SU-DHL-6 (cell line): ENCODE measurements at regions not wholly inside any gene's neighbourhood (a gene's known extent, or its start where the extent isn't known, plus 50 kb on each side); places are given as distances from the start of the nearest gene placed in this dataset.

Experiments
- H2AFZ ChIP-seq: fragments of 200-600 bp; sonication (generic); 2 replicates; pipeline ENCODE4 v1.6.1; 2014; ENCODE audit warnings: low read depth, mild to moderate bottlenecking, moderate library complexity, mixed read lengths, antibody characterized with exemption, low read length; ENCODE audit not compliant: severe bottlenecking
- H3F3A ChIP-seq: fragments of 200-600 bp; shearing (Covaris generic); 2 replicates; pipeline ENCODE4 v1.6.0; 2016; ENCODE audit warnings: antibody characterized with exemption, mild to moderate bottlenecking; ENCODE audit not compliant: insufficient read depth
- H3K27ac ChIP-seq: fragments of 200-600 bp; sonication (generic); 2 replicates; pipeline ENCODE4 v1.5.1; 2016; ENCODE audit warnings: low read depth, mild to moderate bottlenecking, low read length, moderate library complexity, mixed read lengths
- H3K27me3 ChIP-seq: fragments of 200-600 bp; sonication (generic), shearing (Covaris generic); 2 replicates; pipeline ENCODE4 v1.6.0; 2014; ENCODE audit warnings: mild to moderate bottlenecking, low read length
- H3K36me3 ChIP-seq: fragments of 200-600 bp; sonication (generic); 2 replicates; pipeline ENCODE4 v1.6.1; 2014; ENCODE audit warnings: mild to moderate bottlenecking, low read length, mixed read lengths
- H3K4me2 ChIP-seq: fragments of 300-600, 200-600 bp; shearing (Covaris generic), sonication (generic); 2 replicates; pipeline ENCODE4 v1.6.0; 2014; ENCODE audit warnings: low read length, low read depth, mild to moderate bottlenecking; ENCODE audit not compliant: poor library complexity, severe bottlenecking
- H3K4me3 ChIP-seq: fragments of 200-600 bp; sonication (generic); 2 replicates; pipeline ENCODE4 v1.5.1; 2014; ENCODE audit warnings: antibody characterized with exemption, low read length, mild to moderate bottlenecking, mixed read lengths; ENCODE audit not compliant: insufficient read depth, poor library complexity, severe bottlenecking
- H3K79me2 ChIP-seq: fragments of 200-600 bp; sonication (generic); 2 replicates; pipeline ENCODE4 v1.6.1; 2014; ENCODE audit warnings: mild to moderate bottlenecking, low read length, moderate library complexity; ENCODE audit not compliant: insufficient read depth
- H3K9ac ChIP-seq: fragments of 200-600 bp; sonication (generic); 2 replicates; pipeline ENCODE4 v1.7.0; 2014; ENCODE audit warnings: mild to moderate bottlenecking, low read length
- H3K9me2 ChIP-seq: fragments of 200-600 bp; sonication (generic); replicated peaks from 2 replicates; pipeline ENCODE4 v1.6.1; 2014; ENCODE audit warnings: low read length; ENCODE audit not compliant: insufficient read depth
- H3K9me3 ChIP-seq: fragments of 200-600 bp; sonication (generic); 2 replicates; pipeline ENCODE4 v1.6.1; 2014; ENCODE audit warnings: low read length, mixed read lengths; ENCODE audit not compliant: insufficient read depth
- H4K20me1 ChIP-seq: fragments of 200-600 bp; sonication (generic); 2 replicates; pipeline ENCODE4 v1.6.1; 2014; ENCODE audit warnings: low read depth, mild to moderate bottlenecking, antibody characterized with exemption, low read length, moderate library complexity, mixed read lengths
- EZH2phosphoT487 ChIP-seq: fragments of 200-600 bp; sonication (generic), shearing (Covaris generic); conservative IDR thresholded peaks from 2 replicates; pipeline ENCODE4 v1.6.1; 2018; ENCODE audit warnings: mild to moderate bottlenecking, antibody characterized with exemption, low read length, moderate library complexity, mixed read lengths
- TF ChIP-seq, protein P1 (sequence below): fragments of 200-600 bp; sonication (generic); IDR thresholded peaks from one replicate; pipeline ENCODE4 v1.5.1; 2017; ENCODE audit warnings: antibody characterized with exemption, mild to moderate bottlenecking, low read length, moderate library complexity; ENCODE audit not compliant: insufficient read depth, poor library complexity, severe bottlenecking

DNA sequence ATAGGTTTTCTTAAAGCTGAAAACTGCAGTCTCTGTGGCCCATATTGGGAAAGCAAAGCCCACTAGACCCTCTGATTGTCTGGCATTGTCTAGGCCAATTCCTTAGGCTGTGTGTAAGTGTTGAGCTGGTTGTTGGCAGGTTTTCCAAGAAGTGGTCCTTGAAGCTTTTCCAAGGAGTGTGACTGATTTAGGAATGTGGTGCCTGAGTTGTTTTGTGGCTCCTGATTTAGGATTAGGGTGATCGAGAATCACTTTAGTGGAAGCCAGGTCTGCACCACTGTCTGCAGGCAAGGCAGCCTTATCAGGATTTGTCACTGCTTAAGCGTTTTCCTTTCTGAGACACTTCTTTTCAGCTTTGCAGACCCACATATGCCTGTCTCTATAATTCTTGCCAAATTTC is 339.0 kb upstream of the DDX53 start:
- H3K9ac ChIP-seq = no peak overlapping the region
- H3F3A ChIP-seq = no peaks in the 10 kb centered on the region
- H3K9me2 ChIP-seq = no peaks in the 10 kb centered on the region

DNA sequence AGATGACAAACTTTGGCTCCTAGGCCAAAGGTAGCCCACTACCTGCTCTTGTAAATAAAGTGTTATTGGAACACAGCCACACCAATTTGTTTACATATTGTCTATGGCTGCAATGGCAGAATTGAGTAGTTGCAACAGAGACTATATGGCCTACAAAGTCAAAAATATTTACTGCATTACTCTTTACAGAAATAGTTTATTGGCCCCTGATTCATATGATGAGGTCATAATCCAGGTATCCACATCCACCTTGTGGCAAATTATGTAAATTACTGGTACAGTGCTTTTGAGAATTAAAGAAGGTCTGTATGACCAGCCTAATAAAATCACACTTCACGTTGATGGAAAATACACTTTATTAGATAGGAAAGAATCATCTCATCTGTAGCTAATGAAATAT is 337.0 kb upstream of the DDX53 start:
- no peaks in the 10 kb centered on the region for H3K9me3 ChIP-seq
- H3K9me2 ChIP-seq = no peaks in the 10 kb centered on the region
- H3K27ac ChIP-seq = no peak overlapping the region
- no peak for TF ChIP-seq EZH2phosphoT487
- TF ChIP-seq, protein P1, sequence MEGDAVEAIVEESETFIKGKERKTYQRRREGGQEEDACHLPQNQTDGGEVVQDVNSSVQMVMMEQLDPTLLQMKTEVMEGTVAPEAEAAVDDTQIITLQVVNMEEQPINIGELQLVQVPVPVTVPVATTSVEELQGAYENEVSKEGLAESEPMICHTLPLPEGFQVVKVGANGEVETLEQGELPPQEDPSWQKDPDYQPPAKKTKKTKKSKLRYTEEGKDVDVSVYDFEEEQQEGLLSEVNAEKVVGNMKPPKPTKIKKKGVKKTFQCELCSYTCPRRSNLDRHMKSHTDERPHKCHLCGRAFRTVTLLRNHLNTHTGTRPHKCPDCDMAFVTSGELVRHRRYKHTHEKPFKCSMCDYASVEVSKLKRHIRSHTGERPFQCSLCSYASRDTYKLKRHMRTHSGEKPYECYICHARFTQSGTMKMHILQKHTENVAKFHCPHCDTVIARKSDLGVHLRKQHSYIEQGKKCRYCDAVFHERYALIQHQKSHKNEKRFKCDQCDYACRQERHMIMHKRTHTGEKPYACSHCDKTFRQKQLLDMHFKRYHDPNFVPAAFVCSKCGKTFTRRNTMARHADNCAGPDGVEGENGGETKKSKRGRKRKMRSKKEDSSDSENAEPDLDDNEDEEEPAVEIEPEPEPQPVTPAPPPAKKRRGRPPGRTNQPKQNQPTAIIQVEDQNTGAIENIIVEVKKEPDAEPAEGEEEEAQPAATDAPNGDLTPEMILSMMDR = no peak
- H3K4me2 ChIP-seq = no peak overlapping the region
- no peak overlapping the region for H2AFZ ChIP-seq
- no peaks in the 10 kb centered on the region for H3K36me3 ChIP-seq
- no peak overlapping the region for H3K4me3 ChIP-seq
- no peaks in the 10 kb centered on the region for H4K20me1 ChIP-seq
- no peaks in the 10 kb centered on the region for H3K27me3 ChIP-seq
- H3K79me2 ChIP-seq = no peaks in the 10 kb centered on the region
- no peaks in the 10 kb centered on the region for H3F3A ChIP-seq
- no peak overlapping the region for H3K9ac ChIP-seq

More for the DNA sequence above, 339.0 kb upstream of the DDX53 start:
- Histone ChIP-seq H3K9me3 (no peaks in the 10 kb centered on the region), H4K20me1 (no peaks in the 10 kb centered on the region), H3K79me2 (no peaks in the 10 kb centered on the region), H3K36me3 (no peaks in the 10 kb centered on the region), H3K4me2 (no peak overlapping the region), H3K27ac (no peak overlapping the region), H2AFZ (no peak overlapping the region), H3K27me3 (no peaks in the 10 kb centered on the region), H3K4me3 (no peak overlapping the region)
- TF ChIP-seq EZH2phosphoT487 = no peak
- TF ChIP-seq, protein P1 = no peak

DNA sequence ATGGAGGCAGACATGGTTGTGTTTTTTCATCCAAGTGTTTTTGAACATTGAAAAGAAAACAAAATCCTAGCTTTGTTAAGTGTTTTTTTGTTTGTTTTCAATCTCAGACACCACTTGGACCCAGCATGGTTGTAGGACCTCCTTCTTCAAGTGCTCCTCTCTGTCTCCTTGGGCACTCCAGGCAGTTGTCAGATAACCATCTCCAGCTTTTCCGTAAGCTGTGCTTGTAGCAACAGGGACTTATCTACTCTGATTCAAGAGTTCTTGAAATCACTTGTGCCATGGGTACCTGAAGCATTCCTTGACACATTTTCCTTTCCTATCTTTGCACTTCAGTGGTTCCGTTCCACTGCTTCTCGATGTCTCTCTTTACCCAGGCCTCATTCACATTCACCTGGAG is 334.9 kb upstream of the DDX53 start:
- no peaks in the 10 kb centered on the region for H3K9me2 ChIP-seq
- no peak overlapping the region for H3K27ac ChIP-seq
- no peaks in the 10 kb centered on the region for H3F3A ChIP-seq
- H3K9ac ChIP-seq = no peak overlapping the region
- no peaks in the 10 kb centered on the region for H3K36me3 ChIP-seq
- no peaks in the 10 kb centered on the region for H4K20me1 ChIP-seq
- TF ChIP-seq, protein P1 = no peak
- TF ChIP-seq EZH2phosphoT487 = no peak
- no peak overlapping the region for H2AFZ ChIP-seq
- H3K4me2 ChIP-seq = no peak overlapping the region
- H3K79me2 ChIP-seq = no peaks in the 10 kb centered on the region
- no peak overlapping the region for H3K4me3 ChIP-seq
- H3K27me3 ChIP-seq = no peaks in the 10 kb centered on the region
- H3K9me3 ChIP-seq = no peaks in the 10 kb centered on the region
